BJ (cell line): ENCODE measurements at regions not wholly inside any gene's neighbourhood (a gene's known extent, or its start where the extent isn't known, plus 50 kb on each side); places are given as distances from the start of the nearest gene placed in this dataset.

Experiments
- CTCF ChIA-PET: fragments of 350-600 bp; formaldehyde crosslinking; extraction: SDS; loops from one replicate; lab custom pipeline; 2021; ENCODE audit warnings: antibody characterized with exemption, inconsistent platforms; lab: Yijun Ruan, JAX
- POLR2A ChIA-PET: fragments of 300-600 bp; sonication (Branson Sonifier 250); formaldehyde crosslinking; extraction: SDS; loops from one replicate; lab custom pipeline; 2021; ENCODE audit warnings: antibody characterized with exemption; lab: Charles Lee
- DNase-seq: peaks from one replicate; pipeline ENCODE4 v3.0.0-alpha.2; 2011; ENCODE audit warnings: low read depth
- H3K27me3 ChIP-seq: 2 replicates; pipeline ENCODE4 v1.6.0; 2011; ENCODE audit warnings: low read length; ENCODE audit not compliant: control insufficient read depth, insufficient read depth
- H3K36me3 ChIP-seq: 2 replicates; pipeline ENCODE4 v1.5.1; 2011; ENCODE audit warnings: low read length; ENCODE audit not compliant: control insufficient read depth, insufficient read depth
- H3K4me3 ChIP-seq: 2 replicates; pipeline ENCODE4 v1.5.1; 2011; ENCODE audit warnings: low read depth, mild to moderate bottlenecking, control low read depth, low read length
- CTCF ChIP-seq: IDR thresholded peaks from 2 replicates; pipeline ENCODE4 v1.5.1; 2011; ENCODE audit warnings: low read depth, mild to moderate bottlenecking, control low read depth, inconsistent platforms, low read length, moderate library complexity; ENCODE audit not compliant: insufficient read depth

- ChIA-PET CTCF (interaction anchor here (1.3 kb wide), 1 partner anchor 16 kb away, joined by 4 read pairs; no protein-coding TSS in a partner anchor), POLR2A (no interaction called here)
- TF ChIP-seq CTCF: no peak
- DNase-seq: no peak
- no peaks in the 10 kb centered on the region for H3K36me3 ChIP-seq
- H3K4me3 ChIP-seq: no peak overlapping the region
- H3K27me3 ChIP-seq: no peaks in the 10 kb centered on the region
These were observed 734.2 kb downstream of the MCTP2 start for GRCh38 chr15:94965593-94965992.

GRCh38 chr15:94968133-94968532 lies 736.8 kb downstream of the MCTP2 start:
- POLR2A ChIA-PET: no interaction called here
- CTCF ChIA-PET: no interaction called here
- no peak for DNase-seq
- H3K4me3 ChIP-seq: no peak overlapping the region
- no peaks in the 10 kb centered on the region for H3K27me3 ChIP-seq
- no peaks in the 10 kb centered on the region for H3K36me3 ChIP-seq
- no peak for TF ChIP-seq CTCF

- POLR2A ChIA-PET: no interaction called here
- CTCF ChIA-PET: no interaction called here
- no peak for TF ChIP-seq CTCF
- Histone ChIP-seq H3K36me3 (no peaks in the 10 kb centered on the region), H3K4me3 (no peak overlapping the region), H3K27me3 (no peaks in the 10 kb centered on the region)
- DNase-seq: no peak
These were observed 738.7 kb downstream of the MCTP2 start for GRCh38 chr15:94970096-94970495.

- POLR2A ChIA-PET: no interaction called here
- TF ChIP-seq CTCF: no peak
- DNase-seq: no peak
- CTCF ChIA-PET: no interaction called here
- Histone ChIP-seq H3K27me3 (no peaks in the 10 kb centered on the region), H3K36me3 (no peaks in the 10 kb centered on the region), H3K4me3 (no peak overlapping the region)
These were observed 739.4 kb downstream of the MCTP2 start for GRCh38 chr15:94970802-94971201.

GRCh38 chr15:94972314-94972713 lies 741.0 kb downstream of the MCTP2 start:
- CTCF ChIA-PET: no interaction called here
- POLR2A ChIA-PET: no interaction called here
- no peak for DNase-seq
- Histone ChIP-seq H3K36me3 (no peaks in the 10 kb centered on the region), H3K4me3 (no peak overlapping the region), H3K27me3 (no peaks in the 10 kb centered on the region)
- no peak for TF ChIP-seq CTCF
